Fibroblast of skin of right quadriceps (primary cell): ENCODE measurements at regions not wholly inside any gene's neighbourhood (a gene's known extent, or its start where the extent isn't known, plus 50 kb on each side); places are given as distances from the start of the nearest gene placed in this dataset.
"Not testable (repeated sequence)": the region's sequence is repeated elsewhere in the genome, so short reads cannot be mapped to it uniquely, and the experiment has no call there.

Experiments used
- DNase-seq: peaks from one replicate; pipeline ENCODE4 v3.0.0-alpha.2; 2013

DNA sequence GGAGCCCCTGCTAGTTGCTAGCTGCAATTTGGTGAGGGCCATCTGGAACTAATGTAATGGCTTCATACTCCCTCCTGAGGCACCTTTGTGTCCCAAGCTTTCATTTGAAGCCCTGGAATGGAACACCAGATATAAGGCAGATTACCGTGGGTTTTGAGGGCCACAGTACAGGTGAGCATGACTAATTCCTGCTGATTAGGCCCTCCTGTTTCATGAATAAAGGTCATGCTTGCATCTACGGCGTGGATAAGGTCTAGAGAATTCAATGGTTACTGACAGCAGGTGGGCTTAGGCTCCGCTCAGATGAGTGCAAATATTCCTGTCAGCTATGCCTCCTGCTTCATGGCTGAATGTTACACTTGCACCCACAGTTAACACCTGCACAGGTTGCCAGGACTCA is 495.4 kb downstream of the NAP1L3 start:
- no peak for DNase-seq

DNA sequence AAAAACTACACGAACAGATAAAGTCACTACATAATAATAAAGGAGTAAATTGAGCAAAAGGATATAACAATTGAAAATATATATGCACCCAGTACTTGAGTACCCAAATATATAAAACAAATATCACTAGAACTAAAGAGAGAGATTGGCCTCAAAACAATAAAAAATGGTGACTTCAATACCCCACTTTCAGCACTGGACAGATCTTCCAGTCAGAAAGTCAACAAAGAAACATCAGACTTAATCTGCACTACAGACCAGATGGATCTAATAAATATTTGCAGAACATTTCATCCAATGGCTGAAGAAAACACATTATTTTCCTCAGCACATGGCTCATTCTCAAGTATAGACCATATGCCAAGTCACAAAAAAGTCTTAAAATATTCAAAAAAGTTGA is 503.6 kb downstream of the NAP1L3 start:
- no peak for DNase-seq

DNA sequence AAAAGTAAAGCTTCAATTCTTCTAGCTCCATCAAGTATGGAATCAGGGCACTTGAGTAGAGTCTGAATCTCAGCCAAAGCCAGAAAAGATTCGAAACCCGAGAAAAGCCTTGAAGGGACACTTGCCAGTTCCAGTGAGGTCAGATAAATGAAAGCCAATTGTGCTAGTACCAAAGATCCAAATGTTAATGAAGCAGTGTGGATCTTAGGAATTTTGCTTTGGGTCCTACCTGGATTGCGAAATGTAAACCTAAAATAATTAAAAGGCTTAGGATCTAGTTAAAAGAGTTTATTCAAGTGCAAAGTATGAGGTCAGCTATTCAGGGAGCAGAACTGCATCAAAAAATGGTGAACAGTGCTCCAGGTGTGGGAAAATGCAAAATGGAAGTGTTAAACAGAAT is 552.6 kb downstream of the NAP1L3 start:
- DNase-seq: no peak

DNA sequence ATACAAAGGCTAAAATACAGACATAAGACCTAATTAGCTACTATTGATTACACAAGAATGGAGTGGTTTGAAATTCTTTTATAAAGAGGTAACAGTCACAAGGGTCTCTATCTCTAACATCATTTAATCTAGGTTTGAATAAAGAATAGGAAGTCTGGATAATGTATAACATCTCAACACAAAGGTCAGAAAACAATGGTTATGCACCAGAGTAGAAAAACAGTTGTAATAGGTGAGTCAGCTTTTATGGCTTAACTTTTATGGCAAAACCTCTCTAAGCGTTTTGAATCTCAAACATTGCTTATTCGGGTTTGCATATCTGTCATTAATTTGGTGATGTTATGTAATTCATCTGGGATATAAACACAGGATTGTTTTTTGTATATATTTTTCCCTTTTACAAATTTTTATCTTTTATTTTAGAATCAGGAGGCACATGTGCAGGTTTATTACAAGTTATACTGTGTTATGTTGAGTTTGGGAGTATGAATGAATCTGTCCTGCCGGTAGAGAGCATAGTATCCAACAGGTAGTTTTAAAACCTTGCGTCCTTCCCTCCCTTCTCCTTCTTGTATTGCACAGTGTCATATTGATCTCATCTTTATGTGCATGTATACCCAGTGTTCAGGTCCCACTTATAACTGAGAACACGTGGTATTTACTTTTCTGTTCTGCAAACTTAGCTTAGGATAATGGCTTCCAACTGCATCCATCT is 569.9 kb downstream of the NAP1L3 start:
- DNase-seq: not testable (repeated sequence)

DNA sequence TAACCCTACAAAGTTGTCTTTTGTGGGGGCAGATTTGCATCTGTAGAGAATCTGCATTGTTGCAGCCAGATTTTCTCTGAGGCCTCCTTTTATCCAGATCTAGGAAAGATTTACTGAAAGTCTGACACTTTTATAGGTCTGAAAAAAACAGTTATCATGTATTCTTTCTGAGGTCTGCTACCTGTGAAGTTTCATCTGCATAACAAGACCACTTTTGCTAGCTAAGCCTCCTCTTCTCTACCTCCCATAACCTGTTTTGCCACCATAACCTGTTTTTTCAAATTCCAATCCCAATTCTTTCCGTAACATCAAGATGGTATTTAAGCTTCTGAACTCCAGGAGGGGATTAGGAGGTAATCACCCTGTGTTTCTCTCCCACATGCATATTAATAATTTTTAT is 577.8 kb downstream of the NAP1L3 start:
- not testable (repeated sequence) for DNase-seq

DNA sequence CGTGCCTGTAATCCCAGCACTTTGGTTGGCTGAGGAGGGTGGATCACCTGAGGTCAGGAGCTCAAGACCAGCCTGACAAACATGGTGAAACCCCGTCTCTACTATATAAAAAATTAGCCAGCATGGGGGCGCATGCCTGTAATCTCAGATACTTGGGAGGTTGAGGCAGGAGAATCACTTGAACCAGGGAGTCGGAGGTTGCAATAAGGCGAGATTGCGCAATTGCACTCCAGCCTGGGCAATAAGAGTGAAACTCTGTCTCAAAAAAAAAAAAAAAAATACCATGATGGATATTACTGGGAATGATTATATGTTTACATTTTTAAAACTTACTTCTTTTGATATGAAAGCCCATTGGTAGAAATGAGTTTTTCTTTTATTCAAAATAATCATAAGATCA is 594.5 kb downstream of the NAP1L3 start:
- not testable (repeated sequence) for DNase-seq

DNA sequence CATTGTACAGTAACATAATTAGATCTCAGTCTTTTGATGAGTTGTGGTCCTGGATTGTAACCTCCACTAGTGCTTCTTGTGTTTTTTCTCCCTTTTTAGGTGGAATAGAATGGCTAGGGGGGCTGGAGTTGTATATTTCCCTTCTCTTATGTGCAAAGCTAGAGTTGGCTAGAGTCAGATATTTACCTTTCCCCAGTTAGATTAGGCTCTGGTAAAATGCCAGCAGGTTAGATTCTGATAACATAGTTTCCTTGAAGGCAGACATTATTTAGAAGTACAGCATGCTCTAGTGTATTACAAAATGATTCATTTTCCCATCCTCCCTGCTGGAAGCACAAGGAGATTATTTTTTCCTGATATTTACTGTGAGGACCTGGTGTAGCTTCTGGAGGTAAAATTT is 618.1 kb downstream of the NAP1L3 start:
- DNase-seq: not testable (repeated sequence)

DNA sequence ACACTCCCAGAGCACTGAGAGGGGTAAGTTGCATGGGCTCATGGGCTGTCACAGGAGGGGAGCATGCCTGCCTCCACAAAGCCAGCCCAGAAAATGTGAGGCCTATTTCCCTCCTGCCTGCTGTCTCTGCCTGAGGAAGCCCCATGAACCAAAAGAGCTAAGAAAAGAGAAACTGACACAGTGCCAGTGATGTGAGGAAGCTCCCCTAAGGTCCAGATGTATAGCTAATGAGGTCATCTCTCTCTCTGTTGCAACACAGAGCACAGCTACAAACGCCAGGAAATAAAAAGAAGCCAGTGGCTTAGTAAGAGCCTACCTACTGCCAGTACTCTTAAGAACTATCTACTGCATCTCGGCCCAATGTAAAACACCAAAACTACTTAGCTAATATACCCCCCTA is 653.5 kb downstream of the NAP1L3 start:
- DNase-seq: peak; percentile 0

DNA sequence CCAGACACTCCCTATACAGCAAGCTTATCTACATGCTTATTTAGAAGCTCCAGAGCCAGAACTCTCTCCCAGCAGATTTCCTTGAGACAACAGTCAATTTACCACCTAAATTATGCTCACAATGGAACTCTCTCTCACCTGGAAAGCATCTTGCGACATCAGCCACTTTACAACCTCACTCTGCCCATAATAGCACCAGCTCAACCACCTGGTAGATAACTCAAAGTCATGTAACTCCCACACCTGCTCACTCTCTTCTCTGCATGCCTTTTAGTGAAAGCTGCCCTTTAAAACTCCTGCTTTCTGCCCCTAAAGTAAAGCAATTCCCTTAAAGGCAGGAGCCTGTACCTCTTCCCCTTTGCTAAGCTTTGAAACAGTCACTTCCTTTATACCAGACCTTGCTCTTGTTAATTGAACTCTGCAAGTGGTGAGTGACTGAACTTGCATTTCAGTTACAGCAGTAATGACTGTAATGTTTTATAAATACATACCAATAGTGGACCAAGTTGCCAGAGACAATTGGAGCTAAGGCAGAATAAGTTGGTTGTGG is 658.8 kb downstream of the NAP1L3 start:
- DNase-seq: not testable (repeated sequence)
